ENCODE measurements at regions not wholly inside any gene's neighbourhood (a gene's known extent, or its start where the extent isn't known, plus 50 kb on each side); places are given as distances from the start of the nearest gene placed in this dataset.
"Not testable (repeated sequence)": the region's sequence is repeated elsewhere in the genome, so short reads cannot be mapped to it uniquely, and the experiment has no call there.

GRCh38 chr5:37950436-37950835 lies 110.6 kb upstream of the GDNF start:
- DNase-seq, result no peak

GRCh38 chr5:37945446-37945845 lies 105.6 kb upstream of the GDNF start:
- no peak for DNase-seq

- DNase-seq, result not testable (repeated sequence)
Observed at GRCh38 chr5:37943136-37943535, 103.3 kb upstream of the GDNF start.

GRCh38 chr5:37940931-37941623 lies 101.2 kb upstream of the GDNF start:
- DNase-seq, result no peak

- no peak for DNase-seq
Observed at GRCh38 chr5:37938861-37939260, 99.0 kb upstream of the GDNF start.

GRCh38 chr5:37938076-37938852 lies 98.4 kb upstream of the GDNF start:
- DNase-seq, result no peak

GRCh38 chr5:37936091-37936490 lies 96.2 kb upstream of the GDNF start:
- DNase-seq, result no peak

- no peak for DNase-seq
Observed at GRCh38 chr5:37933576-37933975, 93.7 kb upstream of the GDNF start.

- no peak for DNase-seq
Observed at GRCh38 chr5:37932450-37932849, 92.6 kb upstream of the GDNF start.

GRCh38 chr5:37931541-37931940 lies 91.7 kb upstream of the GDNF start:
- DNase-seq, result no peak

- no peak for DNase-seq
Observed at GRCh38 chr5:37930350-37930749, 90.5 kb upstream of the GDNF start.

- DNase-seq, result no peak
Observed at GRCh38 chr5:37929791-37930190, 90.0 kb upstream of the GDNF start.

GRCh38 chr5:37927753-37928152 lies 87.9 kb upstream of the GDNF start:
- not testable (repeated sequence) for DNase-seq

GRCh38 chr5:37926732-37927131 lies 86.9 kb upstream of the GDNF start:
- DNase-seq, result no peak

GRCh38 chr5:37921452-37921851 lies 81.6 kb upstream of the GDNF start:
- no peak for DNase-seq

- DNase-seq, result no peak
Observed at GRCh38 chr5:37918424-37918823, 78.6 kb upstream of the GDNF start.

GRCh38 chr5:37916525-37916924 lies 76.7 kb upstream of the GDNF start:
- no peak for DNase-seq

- peak; percentile 90 for DNase-seq
Observed at GRCh38 chr5:37915097-37915736, 75.4 kb upstream of the GDNF start.

GRCh38 chr5:37909610-37910266 lies 69.9 kb upstream of the GDNF start:
- not testable (repeated sequence) for DNase-seq

- DNase-seq, result no peak
Observed at GRCh38 chr5:37906416-37906815, 66.6 kb upstream of the GDNF start.

- no peak for DNase-seq
Observed at GRCh38 chr5:37905230-37905629, 65.4 kb upstream of the GDNF start.

- DNase-seq, result no peak
Observed at GRCh38 chr5:37902323-37902722, 62.5 kb upstream of the GDNF start.

- DNase-seq, result no peak
Observed at GRCh38 chr5:37900692-37901091, 60.9 kb upstream of the GDNF start.

GRCh38 chr5:37899037-37899436 lies 59.2 kb upstream of the GDNF start:
- DNase-seq, result no peak

Data from NCI-H526 treated with DMSO at 0.1 percent for 48 hours (cell line).